SU-DHL-6 (cell line): ENCODE measurements at regions not wholly inside any gene's neighbourhood (a gene's known extent, or its start where the extent isn't known, plus 50 kb on each side); places are given as distances from the start of the nearest gene placed in this dataset.

Experiments
- H2AFZ ChIP-seq: fragments of 200-600 bp; sonication (generic); 2 replicates; pipeline ENCODE4 v1.6.1; 2014; ENCODE audit warnings: low read depth, mild to moderate bottlenecking, moderate library complexity, mixed read lengths, antibody characterized with exemption, low read length; ENCODE audit not compliant: severe bottlenecking
- H3F3A ChIP-seq: fragments of 200-600 bp; shearing (Covaris generic); 2 replicates; pipeline ENCODE4 v1.6.0; 2016; ENCODE audit warnings: antibody characterized with exemption, mild to moderate bottlenecking; ENCODE audit not compliant: insufficient read depth
- H3K27ac ChIP-seq: fragments of 200-600 bp; sonication (generic); 2 replicates; pipeline ENCODE4 v1.5.1; 2016; ENCODE audit warnings: low read depth, mild to moderate bottlenecking, low read length, moderate library complexity, mixed read lengths
- H3K27me3 ChIP-seq: fragments of 200-600 bp; sonication (generic), shearing (Covaris generic); 2 replicates; pipeline ENCODE4 v1.6.0; 2014; ENCODE audit warnings: mild to moderate bottlenecking, low read length
- H3K36me3 ChIP-seq: fragments of 200-600 bp; sonication (generic); 2 replicates; pipeline ENCODE4 v1.6.1; 2014; ENCODE audit warnings: mild to moderate bottlenecking, low read length, mixed read lengths
- H3K4me2 ChIP-seq: fragments of 300-600, 200-600 bp; shearing (Covaris generic), sonication (generic); 2 replicates; pipeline ENCODE4 v1.6.0; 2014; ENCODE audit warnings: low read length, low read depth, mild to moderate bottlenecking; ENCODE audit not compliant: poor library complexity, severe bottlenecking
- H3K4me3 ChIP-seq: fragments of 200-600 bp; sonication (generic); 2 replicates; pipeline ENCODE4 v1.5.1; 2014; ENCODE audit warnings: antibody characterized with exemption, low read length, mild to moderate bottlenecking, mixed read lengths; ENCODE audit not compliant: insufficient read depth, poor library complexity, severe bottlenecking
- H3K79me2 ChIP-seq: fragments of 200-600 bp; sonication (generic); 2 replicates; pipeline ENCODE4 v1.6.1; 2014; ENCODE audit warnings: mild to moderate bottlenecking, low read length, moderate library complexity; ENCODE audit not compliant: insufficient read depth
- H3K9ac ChIP-seq: fragments of 200-600 bp; sonication (generic); 2 replicates; pipeline ENCODE4 v1.7.0; 2014; ENCODE audit warnings: mild to moderate bottlenecking, low read length
- H3K9me2 ChIP-seq: fragments of 200-600 bp; sonication (generic); replicated peaks from 2 replicates; pipeline ENCODE4 v1.6.1; 2014; ENCODE audit warnings: low read length; ENCODE audit not compliant: insufficient read depth
- H3K9me3 ChIP-seq: fragments of 200-600 bp; sonication (generic); 2 replicates; pipeline ENCODE4 v1.6.1; 2014; ENCODE audit warnings: low read length, mixed read lengths; ENCODE audit not compliant: insufficient read depth
- H4K20me1 ChIP-seq: fragments of 200-600 bp; sonication (generic); 2 replicates; pipeline ENCODE4 v1.6.1; 2014; ENCODE audit warnings: low read depth, mild to moderate bottlenecking, antibody characterized with exemption, low read length, moderate library complexity, mixed read lengths
- CTCF ChIP-seq: fragments of 200-600 bp; sonication (generic); IDR thresholded peaks from one replicate; pipeline ENCODE4 v1.5.1; 2017; ENCODE audit warnings: antibody characterized with exemption, mild to moderate bottlenecking, low read length, moderate library complexity; ENCODE audit not compliant: insufficient read depth, poor library complexity, severe bottlenecking
- EZH2phosphoT487 ChIP-seq: fragments of 200-600 bp; sonication (generic), shearing (Covaris generic); conservative IDR thresholded peaks from 2 replicates; pipeline ENCODE4 v1.6.1; 2018; ENCODE audit warnings: mild to moderate bottlenecking, antibody characterized with exemption, low read length, moderate library complexity, mixed read lengths

GRCh38 chr10:57986422-57986821, 281.3 kb downstream of the IPMK start:
- Histone ChIP-seq H3K4me2 (no peak overlapping the region), H2AFZ (no peak overlapping the region), H4K20me1 (no peaks in the 10 kb centered on the region), H3K36me3 (no peaks in the 10 kb centered on the region), H3K9ac (no peak overlapping the region), H3F3A (no peaks in the 10 kb centered on the region), H3K79me2 (no peaks in the 10 kb centered on the region), H3K27ac (no peak overlapping the region), H3K9me3 (no peaks in the 10 kb centered on the region), H3K9me2 (no peaks in the 10 kb centered on the region), H3K27me3 (no peaks in the 10 kb centered on the region), H3K4me3 (no peak overlapping the region)
- TF ChIP-seq CTCF (no peak), EZH2phosphoT487 (no peak)

DNA sequence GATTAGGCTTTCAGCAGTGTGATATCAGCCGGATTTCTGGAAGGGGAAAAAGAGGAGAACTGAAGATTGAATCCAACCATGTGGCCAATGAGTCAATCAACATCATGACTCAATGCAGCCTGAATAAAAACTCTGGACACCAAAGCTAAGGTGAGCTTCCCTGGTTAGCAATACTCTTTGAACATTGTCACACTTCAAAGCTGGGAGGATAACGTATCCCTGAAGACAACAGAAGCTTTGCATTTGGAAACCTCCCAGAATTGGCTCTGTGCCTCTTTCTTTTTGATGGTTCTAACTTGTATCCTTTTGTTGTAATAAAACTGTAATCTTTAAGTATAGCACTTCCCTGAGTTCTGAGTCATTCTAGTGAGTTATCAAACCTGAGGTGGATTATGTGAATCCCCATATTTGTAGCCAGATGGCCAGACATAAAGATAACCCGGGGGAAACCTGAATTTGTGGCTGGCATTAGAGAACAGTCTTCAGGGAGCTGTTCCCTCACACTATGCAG, 284.4 kb downstream of the IPMK start:
- no peaks in the 10 kb centered on the region for H3K9me2 ChIP-seq
- H3F3A ChIP-seq: no peaks in the 10 kb centered on the region
- H3K27ac ChIP-seq: no peak overlapping the region
- H3K27me3 ChIP-seq: no peaks in the 10 kb centered on the region
- H4K20me1 ChIP-seq: no peaks in the 10 kb centered on the region
- H3K9me3 ChIP-seq: no peaks in the 10 kb centered on the region
- no peak overlapping the region for H3K4me2 ChIP-seq
- H3K9ac ChIP-seq: no peak overlapping the region
- H2AFZ ChIP-seq: no peak overlapping the region
- no peak for TF ChIP-seq EZH2phosphoT487
- no peak for TF ChIP-seq CTCF
- H3K79me2 ChIP-seq: no peaks in the 10 kb centered on the region
- H3K36me3 ChIP-seq: no peaks in the 10 kb centered on the region
- no peak overlapping the region for H3K4me3 ChIP-seq

- Histone ChIP-seq H3K27ac (no peak overlapping the region), H3K27me3 (no peaks in the 10 kb centered on the region), H4K20me1 (no peaks in the 10 kb centered on the region), H3K9me3 (no peaks in the 10 kb centered on the region), H2AFZ (no peak overlapping the region), H3K4me2 (no peak overlapping the region), H3K9me2 (no peaks in the 10 kb centered on the region), H3K79me2 (no peaks in the 10 kb centered on the region), H3K4me3 (no peak overlapping the region), H3K9ac (no peak overlapping the region), H3F3A (no peaks in the 10 kb centered on the region), H3K36me3 (no peaks in the 10 kb centered on the region)
- TF ChIP-seq CTCF: no peak
- TF ChIP-seq EZH2phosphoT487: no peak
Measured at GRCh38 chr10:57982091-57982490, 285.6 kb downstream of the IPMK start.
